ENCODE measurements at regions not wholly inside any gene's neighbourhood (a gene's known extent, or its start where the extent isn't known, plus 50 kb on each side); places are given as distances from the start of the nearest gene placed in this dataset.

- Mint-ChIP-seq H3K4me1 (ENCODE audit: low read depth) (peaks cover 6% of the 10 kb centered on the region), H3K36me3 (ENCODE audit: low read depth) (no peaks in the 10 kb centered on the region), H3K4me3 (ENCODE audit: unreplicated experiment) (no peak overlapping the region), H3K9me3 (ENCODE audit: low read depth) (no peaks in the 10 kb centered on the region), H3K27ac (ENCODE audit: unreplicated experiment) (no peak overlapping the region), H3K27me3 (ENCODE audit: low read depth) (no peaks in the 10 kb centered on the region)
- DNase-seq (ENCODE audit: low spot score): no peak
- no peak for TF ChIP-seq CTCF (IDR thresholded peaks at IDR 0.05)
These were observed 317.9 kb upstream of the UBE2E3 start for GRCh38 chr2:180662521-180662920.

- Mint-ChIP-seq H3K4me3 (ENCODE audit: unreplicated experiment) (no peak overlapping the region), H3K4me1 (ENCODE audit: low read depth) (peaks cover 6% of the 10 kb centered on the region), H3K27me3 (ENCODE audit: low read depth) (no peaks in the 10 kb centered on the region), H3K9me3 (ENCODE audit: low read depth) (no peaks in the 10 kb centered on the region), H3K27ac (ENCODE audit: unreplicated experiment) (no peak overlapping the region), H3K36me3 (ENCODE audit: low read depth) (no peaks in the 10 kb centered on the region)
- no peak for TF ChIP-seq CTCF (IDR thresholded peaks at IDR 0.05)
- no peak for DNase-seq (ENCODE audit: low spot score)
These were observed 318.7 kb upstream of the UBE2E3 start for GRCh38 chr2:180661686-180662030.

GRCh38 chr2:180660881-180661685 lies 319.3 kb upstream of the UBE2E3 start:
- no peak for TF ChIP-seq CTCF (IDR thresholded peaks at IDR 0.05)
- Mint-ChIP-seq H3K36me3 (ENCODE audit: low read depth) (no peaks in the 10 kb centered on the region), H3K4me3 (ENCODE audit: unreplicated experiment) (no peak overlapping the region), H3K4me1 (ENCODE audit: low read depth) (peaks cover 6% of the 10 kb centered on the region), H3K9me3 (ENCODE audit: low read depth) (no peaks in the 10 kb centered on the region), H3K27ac (ENCODE audit: unreplicated experiment) (no peak overlapping the region), H3K27me3 (ENCODE audit: low read depth) (no peaks in the 10 kb centered on the region)
- DNase-seq (ENCODE audit: low spot score): no peak

GRCh38 chr2:180660207-180660606 lies 320.2 kb upstream of the UBE2E3 start:
- no peaks in the 10 kb centered on the region for H3K36me3 Mint-ChIP-seq (ENCODE audit: low read depth)
- no peaks in the 10 kb centered on the region for H3K9me3 Mint-ChIP-seq (ENCODE audit: low read depth)
- DNase-seq (ENCODE audit: low spot score): no peak
- no peak overlapping the region for H3K4me3 Mint-ChIP-seq (ENCODE audit: unreplicated experiment)
- peaks cover 6% of the 10 kb centered on the region for H3K4me1 Mint-ChIP-seq (ENCODE audit: low read depth)
- TF ChIP-seq CTCF (IDR thresholded peaks at IDR 0.05): no peak
- H3K27me3 Mint-ChIP-seq (ENCODE audit: low read depth): no peaks in the 10 kb centered on the region
- no peak overlapping the region for H3K27ac Mint-ChIP-seq (ENCODE audit: unreplicated experiment)

GRCh38 chr2:180657054-180657453 lies 323.4 kb upstream of the UBE2E3 start:
- peaks cover 9% of the 10 kb centered on the region for H3K4me1 Mint-ChIP-seq (ENCODE audit: low read depth)
- no peak for DNase-seq (ENCODE audit: low spot score)
- H3K4me3 Mint-ChIP-seq (ENCODE audit: unreplicated experiment): no peak overlapping the region
- no peak overlapping the region for H3K27ac Mint-ChIP-seq (ENCODE audit: unreplicated experiment)
- TF ChIP-seq CTCF (IDR thresholded peaks at IDR 0.05): no peak
- H3K36me3 Mint-ChIP-seq (ENCODE audit: low read depth): no peaks in the 10 kb centered on the region
- no peaks in the 10 kb centered on the region for H3K27me3 Mint-ChIP-seq (ENCODE audit: low read depth)
- no peaks in the 10 kb centered on the region for H3K9me3 Mint-ChIP-seq (ENCODE audit: low read depth)
